K562 (cell line): ENCODE measurements at regions not wholly inside any gene's neighbourhood (a gene's known extent, or its start where the extent isn't known, plus 50 kb on each side); places are given as distances from the start of the nearest gene placed in this dataset.

Experiments used
- CHD7 ChIP-seq: fragments of 200-600 bp; sonication (generic); IDR thresholded peaks from one replicate; pipeline ENCODE4 v1.6.1; 2012; ENCODE audit warnings: mild to moderate bottlenecking, low read depth, low read length, inconsistent platforms
- EHMT2 ChIP-seq: fragments of 450-650 bp; IDR thresholded peaks from 2 replicates; pipeline ENCODE4 v1.6.1; 2018; ENCODE audit warnings: antibody characterized with exemption
- ELF4 ChIP-seq: fragments of 450-650 bp; formaldehyde crosslinking; IDR thresholded peaks from 2 replicates; pipeline ENCODE4 v1.4.0; 2022; ENCODE audit warnings: missing genetic modification characterization
- FOXK1 ChIP-seq: sonication (generic); formaldehyde crosslinking; IDR thresholded peaks from 2 replicates; pipeline ENCODE4 v1.8.0; 2022; ENCODE audit warnings: missing genetic modification reagents, mild to moderate bottlenecking, borderline replicate concordance
- POLR3A ChIP-seq: IDR thresholded peaks from 2 replicates; pipeline ENCODE4 v1.6.1; 2011; ENCODE audit warnings: borderline replicate concordance, mild to moderate bottlenecking, moderate library complexity; ENCODE audit not compliant: insufficient read length, insufficient read depth; ENCODE audit errors: extremely low read depth
- PPARD ChIP-seq: fragments of 250-450 bp; sonication (Bioruptor Pico); IDR thresholded peaks from 2 replicates; pipeline ENCODE4 v1.8.0; 2022; ENCODE audit warnings: inconsistent platforms, mild to moderate bottlenecking, moderate library complexity
- TAL1 ChIP-seq: fragments of 450-650 bp; IDR thresholded peaks from 2 replicates; pipeline ENCODE4 v1.6.1; 2016; ENCODE audit warnings: mild to moderate bottlenecking
- ZNF609 ChIP-seq: sonication (generic); formaldehyde crosslinking; IDR thresholded peaks from 2 replicates; pipeline ENCODE4 v1.8.1; 2023; ENCODE audit warnings: missing genetic modification reagents, mild to moderate bottlenecking, borderline replicate concordance

GRCh38 chr21:38899277-38899947, 93.7 kb downstream of the ETS2 start (continued):
- TF ChIP-seq CHD7 (no peak), TAL1 (no peak), ELF4 (CRISPR knock-in tag) (no peak), PPARD (CRISPR knock-in tag) (no peak), FOXK1 (no peak), EHMT2 (no peak), ZNF609 (CRISPR knock-in tag) (no peak), POLR3A (no peak)
